HAP-1 (cell line): ENCODE measurements at regions not wholly inside any gene's neighbourhood (a gene's known extent, or its start where the extent isn't known, plus 50 kb on each side); places are given as distances from the start of the nearest gene placed in this dataset.

Experiments
- DNase-seq, 2 experiments: peaks; one replicate each; pipeline ENCODE4 v3.0.0-alpha.2; 2016 to 2020; ENCODE audit warnings: low spot score in 2 of 2
- H3K27me3 ChIP-seq: fragments of 250-450 bp; sonication (Bioruptor Pico); 2 replicates; pipeline ENCODE4 v1.5.1; 2020; ENCODE audit warnings: low read depth, mild to moderate bottlenecking, moderate library complexity
- H3K36me3 ChIP-seq: fragments of 250-450 bp; sonication (Bioruptor Pico); replicated peaks from 2 replicates; pipeline ENCODE4 v1.5.1; 2020; ENCODE audit warnings: mild to moderate bottlenecking
- H3K4me1 ChIP-seq: fragments of 250-450 bp; sonication (Bioruptor Pico); 2 replicates; pipeline ENCODE4 v1.5.1; 2020; ENCODE audit warnings: mild to moderate bottlenecking
- H3K4me3 ChIP-seq: fragments of 250-450 bp; sonication (Bioruptor Pico); 2 replicates; pipeline ENCODE4 v1.5.1; 2020; ENCODE audit warnings: mild to moderate bottlenecking, moderate library complexity
- H3K9me3 ChIP-seq: fragments of 250-450 bp; sonication (Bioruptor Pico); 2 replicates; pipeline ENCODE4 v1.5.1; 2020; ENCODE audit warnings: mild to moderate bottlenecking, moderate library complexity
- in situ Hi-C: fragments of 300-500 bp; cut with MboI; formaldehyde crosslinking; loops from 3 replicates; pipeline ENCODE4 v1.14.3; 2020; ENCODE audit warnings: low sequenced_read_pairs, inconsistent platforms, mixed read lengths

DNA sequence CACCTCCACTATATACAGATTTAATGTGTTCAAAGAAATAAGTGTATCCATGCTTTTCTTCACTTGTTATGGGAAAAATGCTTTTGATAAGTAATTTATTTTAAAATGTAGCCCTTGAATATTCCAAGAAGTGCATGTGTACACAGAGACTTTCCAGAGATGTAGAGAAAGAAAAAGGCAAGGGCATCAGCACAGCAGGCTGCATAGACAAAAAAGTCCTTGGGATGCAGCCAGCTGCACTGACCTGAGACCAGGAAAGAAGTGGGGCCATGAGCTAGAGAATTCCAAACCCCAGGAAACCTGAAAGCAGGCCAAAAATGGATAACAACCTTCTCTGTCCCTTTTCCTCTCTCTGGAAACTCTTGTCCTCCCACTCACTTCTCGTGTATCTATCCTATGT is 51.6 kb upstream of the PRDM8 start:
- H3K27me3 ChIP-seq: no peaks in the 10 kb centered on the region

DNA sequence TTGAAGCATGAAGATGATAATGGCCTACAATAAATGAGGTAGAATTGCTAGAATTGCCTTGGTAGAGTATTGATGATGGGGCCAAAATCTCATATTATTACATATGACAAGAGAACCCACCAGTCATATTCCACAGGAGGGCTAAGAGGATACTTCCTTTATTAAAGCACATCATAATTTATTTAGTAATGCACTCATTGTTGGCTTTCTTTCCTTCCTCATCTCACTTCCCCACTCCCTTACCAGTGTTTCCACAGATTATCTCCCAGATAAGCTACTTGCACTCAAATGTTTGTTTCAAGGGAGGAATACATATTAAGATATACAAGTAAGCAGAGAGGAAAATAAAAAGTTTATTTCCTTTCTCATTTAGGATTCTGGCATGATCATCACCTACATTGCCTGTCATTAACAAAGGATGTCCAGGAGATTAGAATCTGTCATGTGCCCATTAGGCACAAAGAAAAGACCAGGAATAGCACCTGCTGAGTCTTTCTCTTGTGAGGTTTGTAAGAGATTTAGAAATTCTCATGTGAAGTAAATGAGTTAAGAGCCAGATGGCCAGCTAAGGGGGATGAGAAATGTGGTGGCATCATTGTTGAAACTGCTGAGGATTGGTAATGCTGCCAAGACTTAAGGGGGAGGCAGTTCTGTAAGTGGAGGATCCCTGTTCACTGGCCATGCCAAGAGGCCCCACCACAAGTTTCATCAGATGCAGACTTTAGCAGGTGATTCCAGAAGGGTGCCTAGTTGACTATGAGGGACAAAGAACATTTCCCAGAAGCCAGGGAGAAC is 52.4 kb upstream of the PRDM8 start:
- H3K36me3 ChIP-seq: no peaks in the 10 kb centered on the region
- no peak overlapping the region for H3K4me3 ChIP-seq
- no peaks in the 10 kb centered on the region for H3K4me1 ChIP-seq
- in situ Hi-C loops: no loop called here
- DNase-seq: no peak
- H3K9me3 ChIP-seq: no peaks in the 10 kb centered on the region
- no peaks in the 10 kb centered on the region for H3K27me3 ChIP-seq

More for the DNA sequence above, 51.6 kb upstream of the PRDM8 start:
- no peak for DNase-seq
- H3K36me3 ChIP-seq: no peaks in the 10 kb centered on the region
- in situ Hi-C loops: no loop called here
- H3K4me1 ChIP-seq: no peaks in the 10 kb centered on the region
- no peak overlapping the region for H3K4me3 ChIP-seq
- no peaks in the 10 kb centered on the region for H3K9me3 ChIP-seq

DNA sequence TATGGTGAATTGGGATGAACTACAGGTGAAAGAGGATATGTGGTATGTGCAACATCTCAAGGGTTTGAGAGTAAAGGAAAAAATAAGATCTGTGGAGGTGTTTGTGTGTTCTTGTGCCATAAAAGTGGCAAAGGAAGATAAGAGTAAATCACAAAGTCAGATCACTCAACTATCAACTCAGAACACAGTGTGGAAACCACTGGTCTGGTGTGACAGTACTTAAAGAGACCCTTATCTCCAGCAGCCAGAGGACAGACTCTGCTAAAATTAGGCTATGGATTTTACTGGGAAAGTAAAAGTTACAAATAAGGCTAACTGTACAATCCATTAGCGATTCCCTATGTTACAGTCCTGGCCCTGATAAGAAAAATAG is 54.0 kb upstream of the PRDM8 start:
- no peaks in the 10 kb centered on the region for H3K9me3 ChIP-seq
- in situ Hi-C loops: no loop called here
- no peaks in the 10 kb centered on the region for H3K4me1 ChIP-seq
- H3K36me3 ChIP-seq: no peaks in the 10 kb centered on the region
- no peak overlapping the region for H3K4me3 ChIP-seq
- no peaks in the 10 kb centered on the region for H3K27me3 ChIP-seq
- no peak for DNase-seq

DNA sequence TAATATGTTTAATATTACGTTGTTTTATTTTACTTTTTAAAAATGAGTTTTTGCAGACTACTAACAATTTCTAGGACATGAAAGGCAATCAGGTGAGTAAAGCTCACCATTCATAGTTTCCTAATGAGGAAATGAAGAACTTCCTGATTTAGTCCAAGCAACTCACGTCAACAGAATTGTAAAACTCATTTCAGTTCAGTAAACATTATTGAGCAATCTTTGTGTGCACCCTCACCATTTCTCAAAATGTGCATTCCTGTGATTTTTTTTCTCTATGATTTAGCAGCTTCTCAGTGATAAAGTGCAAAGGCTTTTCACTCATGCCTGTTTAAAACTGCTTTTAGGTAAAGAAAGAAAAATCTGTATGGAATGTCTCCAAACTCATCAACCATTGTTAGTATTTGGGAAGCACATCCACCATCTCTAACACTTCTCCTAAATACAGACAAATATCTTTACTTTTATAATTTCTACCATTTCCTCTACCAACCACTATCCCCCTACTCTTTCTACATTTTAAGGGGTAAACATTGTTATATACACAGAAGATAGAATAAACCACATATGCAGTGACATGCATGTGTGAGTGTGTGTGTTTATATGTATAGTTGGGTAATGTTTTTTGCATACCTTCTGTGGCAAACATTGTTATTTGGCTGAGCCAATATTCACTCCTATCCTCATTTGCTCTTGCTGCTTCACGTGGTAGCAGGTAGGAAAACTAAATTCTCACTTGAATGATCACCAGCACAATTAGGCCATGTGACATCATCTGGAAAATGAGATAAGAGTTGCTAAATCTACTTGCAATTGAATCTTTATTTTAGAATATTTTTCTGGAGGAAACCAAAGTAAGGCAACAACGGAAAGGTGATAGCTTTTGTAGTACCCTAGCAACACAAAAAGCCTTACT is 54.7 kb upstream of the PRDM8 start:
- DNase-seq: no peak

DNA sequence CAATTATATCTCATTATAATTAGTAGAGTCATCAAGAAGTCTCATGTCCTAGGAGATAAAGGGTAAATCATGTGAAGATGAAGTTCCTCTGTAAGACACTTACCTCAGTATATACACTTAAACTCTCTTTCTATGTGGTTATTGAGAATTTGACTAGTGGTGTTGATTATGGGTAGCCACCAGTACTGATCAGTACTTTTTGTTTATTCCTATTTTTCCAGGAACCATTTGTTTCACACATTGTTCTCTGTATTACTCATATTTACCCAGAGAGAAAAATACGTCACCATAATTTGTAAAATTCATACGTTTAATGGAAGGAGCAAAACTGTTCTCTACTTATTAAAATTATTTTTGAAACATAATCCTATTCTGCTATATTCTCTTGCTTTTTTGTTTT is 55.8 kb upstream of the PRDM8 start:
- H3K36me3 ChIP-seq: no peaks in the 10 kb centered on the region
- no peak overlapping the region for H3K4me3 ChIP-seq
- in situ Hi-C loops: no loop called here
- no peaks in the 10 kb centered on the region for H3K4me1 ChIP-seq
- no peak for DNase-seq
- H3K9me3 ChIP-seq: no peaks in the 10 kb centered on the region
- H3K27me3 ChIP-seq: no peaks in the 10 kb centered on the region

More for the DNA sequence above, 54.7 kb upstream of the PRDM8 start:
- Histone ChIP-seq H3K9me3 (no peaks in the 10 kb centered on the region), H3K4me1 (no peaks in the 10 kb centered on the region), H3K4me3 (no peak overlapping the region), H3K27me3 (no peaks in the 10 kb centered on the region), H3K36me3 (no peaks in the 10 kb centered on the region)
- in situ Hi-C loops: no loop called here

DNA sequence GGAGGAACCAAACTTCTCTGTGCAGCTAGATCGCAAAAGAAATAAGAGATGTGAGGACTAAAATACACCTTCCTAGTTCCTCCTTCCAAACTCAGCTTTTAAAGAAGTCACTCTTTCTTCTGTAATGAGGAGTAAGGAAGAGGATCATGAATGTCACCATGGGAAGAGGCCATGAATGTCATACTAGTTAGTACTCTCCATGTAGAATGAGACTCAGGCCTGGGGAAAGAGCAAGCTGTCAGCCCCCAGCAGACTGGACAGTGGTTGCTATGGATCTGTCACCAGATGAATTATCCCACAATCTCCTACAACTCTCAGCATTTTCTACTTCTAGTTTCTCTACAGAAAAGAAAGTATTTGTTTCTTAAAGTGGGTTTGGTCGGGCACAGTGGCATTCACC is 57.1 kb upstream of the PRDM8 start:
- Histone ChIP-seq H3K4me1 (no peaks in the 10 kb centered on the region), H3K27me3 (no peaks in the 10 kb centered on the region), H3K9me3 (no peaks in the 10 kb centered on the region), H3K36me3 (no peaks in the 10 kb centered on the region), H3K4me3 (no peak overlapping the region)
- DNase-seq: no peak
- in situ Hi-C loops: no loop called here

DNA sequence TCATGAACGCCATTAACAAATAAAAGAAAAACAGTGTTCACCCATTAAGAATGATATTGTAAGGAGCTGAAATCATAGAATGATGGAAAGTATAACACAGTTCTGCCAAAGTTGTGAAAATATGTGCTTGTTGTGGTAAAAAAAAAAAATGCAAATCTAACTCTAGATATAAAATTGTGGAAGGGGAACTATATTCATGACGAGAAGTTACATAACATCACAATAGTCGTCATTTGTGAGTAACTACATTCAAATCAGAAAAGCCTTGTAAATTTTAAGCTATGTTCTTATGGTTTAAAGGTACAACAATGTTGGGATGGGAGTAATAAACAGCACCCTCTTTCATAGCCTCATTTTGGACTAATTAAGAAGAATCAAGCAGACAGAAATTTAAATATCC is 57.6 kb upstream of the PRDM8 start:
- H3K36me3 ChIP-seq: no peaks in the 10 kb centered on the region
- H3K9me3 ChIP-seq: no peaks in the 10 kb centered on the region
- H3K27me3 ChIP-seq: no peaks in the 10 kb centered on the region
- DNase-seq: no peak
- H3K4me1 ChIP-seq: no peaks in the 10 kb centered on the region
- H3K4me3 ChIP-seq: no peak overlapping the region
- in situ Hi-C loops: no loop called here

DNA sequence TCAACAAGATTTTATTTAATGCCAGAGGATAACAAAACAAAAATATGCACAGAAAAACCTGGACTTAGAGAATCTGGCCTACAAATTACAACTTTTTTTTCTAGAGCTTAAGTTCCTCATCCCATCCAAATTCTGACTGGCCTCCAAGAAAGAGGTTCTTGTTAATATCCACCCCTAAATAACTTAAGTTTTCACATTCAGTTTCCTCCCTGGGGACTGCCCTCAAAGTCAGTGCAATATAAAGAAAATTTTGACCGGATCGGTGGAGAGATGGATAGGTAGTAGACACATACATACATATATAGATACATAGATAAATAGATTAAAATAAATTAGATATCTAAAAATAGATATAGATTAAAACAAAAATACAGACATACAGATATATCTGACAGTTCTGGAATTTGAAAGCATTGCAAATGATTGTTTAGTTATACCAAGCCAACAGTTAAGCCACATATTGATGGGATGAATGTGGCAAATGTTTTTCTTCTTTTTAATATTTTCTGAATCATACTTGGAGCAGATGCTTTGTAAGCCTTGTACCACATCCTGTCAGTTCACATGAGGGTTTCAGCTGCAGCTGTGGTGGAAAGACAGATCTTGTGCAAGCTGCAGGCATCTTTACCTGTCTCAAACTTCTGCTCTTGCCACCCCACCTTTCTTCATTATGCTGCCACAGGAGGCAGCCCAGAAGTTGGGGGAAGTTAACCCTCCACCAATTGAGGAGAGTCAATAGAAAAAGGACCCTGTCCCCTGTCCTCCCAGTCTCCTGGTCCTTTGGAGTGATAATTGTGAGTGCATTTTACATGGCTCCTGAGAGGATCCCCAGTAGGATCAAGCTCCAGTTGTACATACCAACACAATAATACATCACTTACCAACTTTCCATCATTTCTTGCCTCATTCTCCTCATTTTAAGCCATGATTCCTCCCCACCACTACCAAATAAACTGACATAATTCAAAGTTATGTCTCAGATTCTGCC is 58.5 kb upstream of the PRDM8 start:
- Histone ChIP-seq H3K27me3 (no peaks in the 10 kb centered on the region), H3K4me3 (no peak overlapping the region), H3K9me3 (no peaks in the 10 kb centered on the region), H3K4me1 (no peaks in the 10 kb centered on the region), H3K36me3 (no peaks in the 10 kb centered on the region)
- in situ Hi-C loops: no loop called here
- DNase-seq: no peak

DNA sequence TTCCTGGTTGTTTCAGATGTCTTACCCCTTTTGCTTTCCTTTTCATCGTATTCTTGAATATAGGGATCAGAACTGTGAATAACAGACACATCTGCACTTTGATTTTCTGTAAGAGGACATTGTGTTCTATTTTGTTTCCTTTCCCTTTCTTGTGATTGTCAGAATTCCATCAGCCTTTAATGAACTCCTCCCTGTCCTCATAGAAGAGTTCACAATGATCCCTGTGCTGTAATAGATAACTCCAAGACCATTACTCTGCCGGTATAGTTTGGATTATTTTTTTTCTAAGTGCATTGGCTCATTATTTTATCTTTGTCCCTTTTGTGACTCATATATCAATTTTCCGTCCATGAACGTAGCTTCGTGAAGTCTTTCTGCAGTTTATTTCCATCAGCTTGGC is 59.7 kb upstream of the PRDM8 start:
- Histone ChIP-seq H3K36me3 (no peaks in the 10 kb centered on the region), H3K4me1 (no peaks in the 10 kb centered on the region), H3K9me3 (no peaks in the 10 kb centered on the region), H3K27me3 (no peaks in the 10 kb centered on the region), H3K4me3 (no peak overlapping the region)
- no peak for DNase-seq
- in situ Hi-C loops: no loop called here

DNA sequence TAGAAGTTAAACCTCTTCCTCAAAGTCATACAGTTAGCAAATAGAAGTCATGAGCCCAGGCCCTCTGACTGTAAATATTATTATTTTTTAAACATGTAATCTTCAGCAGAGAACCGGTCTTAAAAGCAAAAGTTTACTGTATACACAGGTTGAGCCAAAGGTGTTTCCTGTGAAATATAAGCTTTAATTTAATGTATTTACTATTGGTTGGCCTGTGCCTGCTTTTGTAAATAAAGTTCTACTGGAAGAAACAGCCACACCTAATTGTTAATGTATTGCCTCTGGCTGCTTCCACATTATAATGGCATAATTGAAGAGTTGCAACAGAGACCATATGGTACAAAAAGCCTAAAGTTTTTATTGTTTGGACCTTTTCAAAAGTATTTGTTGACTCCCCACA is 61.0 kb upstream of the PRDM8 start:
- Histone ChIP-seq H3K4me3 (no peak overlapping the region), H3K27me3 (no peaks in the 10 kb centered on the region), H3K9me3 (no peaks in the 10 kb centered on the region), H3K36me3 (no peaks in the 10 kb centered on the region), H3K4me1 (no peaks in the 10 kb centered on the region)
- no peak for DNase-seq
- in situ Hi-C loops: no loop called here

DNA sequence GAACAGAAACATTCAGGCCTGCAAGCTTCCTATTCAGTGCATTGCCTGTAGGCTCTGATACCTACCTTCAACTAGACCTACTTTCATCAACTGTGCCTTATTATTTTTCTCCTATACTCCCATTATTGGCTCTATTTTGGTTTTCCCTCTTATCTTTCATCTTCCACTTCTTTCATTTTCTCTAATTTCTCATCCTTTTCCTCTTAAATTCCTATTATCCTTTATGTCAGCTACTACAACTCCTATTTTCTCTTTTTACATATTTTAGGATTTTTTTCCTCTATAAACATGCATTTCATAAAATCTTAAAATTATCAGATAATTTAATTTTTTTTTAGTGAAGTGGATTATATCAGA is 61.6 kb upstream of the PRDM8 start:
- H3K36me3 ChIP-seq: no peaks in the 10 kb centered on the region
- DNase-seq: no peak
- in situ Hi-C loops: no loop called here
- H3K27me3 ChIP-seq: no peaks in the 10 kb centered on the region
- H3K4me3 ChIP-seq: no peak overlapping the region
- no peaks in the 10 kb centered on the region for H3K9me3 ChIP-seq
- H3K4me1 ChIP-seq: no peaks in the 10 kb centered on the region

DNA sequence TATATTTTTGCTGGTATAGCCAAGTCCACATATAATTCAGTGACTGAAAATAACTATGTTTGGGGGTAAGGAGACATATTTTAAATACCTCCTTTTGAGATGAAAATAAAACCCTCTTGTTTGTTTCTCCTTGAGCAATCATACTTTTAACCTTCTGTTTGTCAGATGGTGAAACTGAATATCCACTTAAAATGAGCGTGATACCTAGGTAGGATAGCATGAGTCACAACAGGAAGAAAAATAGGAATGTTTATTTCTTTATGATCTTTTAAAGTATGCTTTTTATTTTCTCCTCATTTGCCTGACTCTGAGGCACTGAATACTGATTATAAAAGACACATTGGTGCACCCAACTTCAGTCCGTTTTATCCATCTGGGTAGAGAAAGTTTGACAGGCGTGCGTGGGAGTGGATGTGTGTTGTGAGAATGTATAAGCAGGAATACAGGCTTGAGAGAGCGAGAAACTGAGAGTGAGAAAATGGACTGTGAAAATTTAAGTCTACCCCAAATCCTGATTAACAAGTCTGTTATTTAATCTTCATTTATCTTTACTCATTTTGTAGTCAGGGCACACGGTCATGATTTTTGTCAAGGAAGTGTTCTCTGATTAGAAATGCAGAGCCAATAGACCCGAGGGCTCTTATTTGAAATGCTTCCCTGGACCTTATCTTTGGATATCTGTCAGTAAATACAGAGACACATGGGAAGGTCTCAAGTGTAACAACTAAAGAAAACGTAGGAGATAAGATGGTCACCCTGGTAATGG is 62.1 kb upstream of the ANTXR2 start:
- no peak for DNase-seq
- no peaks in the 10 kb centered on the region for H3K27me3 ChIP-seq
- no peak overlapping the region for H3K4me3 ChIP-seq
- H3K9me3 ChIP-seq: no peaks in the 10 kb centered on the region
- in situ Hi-C loops: no loop called here
- no peaks in the 10 kb centered on the region for H3K36me3 ChIP-seq
- no peaks in the 10 kb centered on the region for H3K4me1 ChIP-seq

DNA sequence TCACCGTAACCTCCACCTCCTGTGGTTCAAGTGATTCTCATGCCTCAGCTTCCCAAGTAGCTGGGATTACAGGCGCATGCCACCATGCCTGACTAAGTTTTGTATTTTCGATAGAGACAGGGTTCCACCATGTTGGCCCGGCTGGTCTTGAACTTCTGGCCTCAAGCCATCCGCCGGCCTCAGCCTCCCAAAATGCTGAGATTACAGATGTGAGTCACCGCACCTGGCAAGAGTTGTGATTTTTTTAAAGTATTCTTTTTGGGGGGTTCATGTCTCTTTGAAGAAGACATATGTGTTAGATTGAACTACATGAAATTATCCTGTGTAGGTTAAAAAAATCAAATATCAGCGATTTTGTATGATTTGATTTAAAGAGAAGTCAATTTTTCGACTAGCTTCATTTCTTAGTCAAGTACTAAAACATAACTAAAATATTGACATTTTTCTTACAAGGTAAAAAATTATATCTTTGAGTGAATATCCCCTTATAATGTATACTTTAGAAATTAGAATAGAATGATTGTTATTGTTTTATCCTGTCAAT is 60.3 kb upstream of the ANTXR2 start:
- DNase-seq: no peak
- Histone ChIP-seq H3K4me3 (no peak overlapping the region), H3K27me3 (no peaks in the 10 kb centered on the region), H3K9me3 (no peaks in the 10 kb centered on the region), H3K36me3 (no peaks in the 10 kb centered on the region), H3K4me1 (no peaks in the 10 kb centered on the region)
- in situ Hi-C loops: no loop called here
